K562 (cell line): ENCODE measurements at regions not wholly inside any gene's neighbourhood (a gene's known extent, or its start where the extent isn't known, plus 50 kb on each side); places are given as distances from the start of the nearest gene placed in this dataset.
A peak's percentile ranks its signal among the peaks of the same experiment; 100 is the strongest.

Experiments
- ATAC-seq: fragments of 200-7000 bp; cut with Tn5 transposase; 3 replicates; pipeline ENCODE4 v1.9.1; 2020; ENCODE audit warnings: moderate library complexity
- BruUV-seq: library from RNA; stranded (reverse); fragments of 400-500 nt; replicated peaks from 2 replicates; lab custom pipeline; 2021; lab: Mats Ljungman, UMichigan
- CTCF ChIA-PET: fragments of 300-600 bp; formaldehyde crosslinking; extraction: SDS; loops from one replicate; lab custom pipeline; 2021; ENCODE audit warnings: low intra/inter-chr PET ratio; lab: Yijun Ruan, JAX
- POLR2A ChIA-PET: fragments of 300-600, 350-650 bp; sonication (Branson Sonifier 250); formaldehyde crosslinking; extraction: SDS; loops from one replicate; lab custom pipeline; 2021; ENCODE audit warnings: antibody characterized with exemption, inconsistent platforms; lab: Yijun Ruan, JAX
- DNase-seq, 4 experiments: peaks; one replicate each; pipeline versions ENCODE4 v3.0.0 to v3.0.0-alpha.2; 2011 to 2018; ENCODE audit warnings: low spot score in 3 of 4, mixed read lengths in 3 of 4; ENCODE audit errors: extremely low read depth in 1 of 4
- FAIRE-seq: peaks from 2 replicates; lab custom pipeline; 2011; peaks lifted over from hg19 to GRCh38; lab: Jason Lieb, UNC
- H2AFZ ChIP-seq: 2 replicates; pipeline ENCODE4 v1.6.0; 2011; ENCODE audit warnings: low read depth, low read length, control low read depth, inconsistent platforms
- H3K27ac ChIP-seq: fragments of 200-600 bp; 3 replicates; pipeline ENCODE4 v1.8.0; 2011; ENCODE audit warnings: low read depth, mild to moderate bottlenecking, control low read depth, inconsistent platforms, low read length, moderate library complexity, mixed read lengths; ENCODE audit errors: extremely low read depth
- H3K27me3 ChIP-seq, 2 experiments: fragments of 300-600 bp in 1 of 2; 2 replicates in 1 of 2; 3 replicates in 1 of 2; pipeline versions ENCODE4 v1.6.0 to v1.8.0; 2011; ENCODE audit warnings: inconsistent platforms in 2 of 2, low read length in 2 of 2, mild to moderate bottlenecking in 1 of 2, mixed read lengths in 1 of 2, moderate library complexity in 1 of 2; ENCODE audit not compliant: control insufficient read depth in 2 of 2, insufficient read depth in 2 of 2
- H3K36me3 ChIP-seq: fragments of 300-600 bp; 3 replicates; pipeline ENCODE4 v1.8.0; 2011; ENCODE audit warnings: mild to moderate bottlenecking, low read length, inconsistent platforms; ENCODE audit not compliant: control insufficient read depth, insufficient read depth
- H3K4me1 ChIP-seq, 2 experiments: fragments of 200-600 bp in 1 of 2; replicated peaks in 1 of 2; 2 replicates in 1 of 2; 3 replicates in 1 of 2; pipeline versions ENCODE4 v1.5.1 to v1.8.0; 2011; ENCODE audit warnings: inconsistent platforms in 2 of 2, low read length in 2 of 2, mild to moderate bottlenecking in 1 of 2, mixed read lengths in 1 of 2, moderate library complexity in 1 of 2; ENCODE audit not compliant: control insufficient read depth in 2 of 2, insufficient read depth in 2 of 2
- H3K4me2 ChIP-seq: 2 replicates; pipeline ENCODE4 v1.6.1; 2011; ENCODE audit warnings: low read length, control low read depth, inconsistent platforms, mixed read lengths; ENCODE audit not compliant: insufficient read depth
- H3K4me3 ChIP-seq: fragments of 200-600 bp; sonication (generic), shearing (Covaris generic); 2 replicates; pipeline ENCODE4 v1.5.1; 2016; ENCODE audit warnings: control low read depth, inconsistent platforms
- H3K79me2 ChIP-seq: fragments of 200-600 bp; 3 replicates; pipeline ENCODE4 v1.8.0; 2011; ENCODE audit warnings: low read length, inconsistent platforms; ENCODE audit not compliant: control insufficient read depth, insufficient read depth
- H3K9ac ChIP-seq, 2 experiments: 2 replicates each; pipeline versions ENCODE4 v1.6.0 to v1.6.1; 2011; ENCODE audit warnings: low read depth in 2 of 2, low read length in 2 of 2, control low read depth in 1 of 2, inconsistent platforms in 1 of 2, mild to moderate bottlenecking in 1 of 2, mixed read lengths in 1 of 2; ENCODE audit not compliant: insufficient read depth in 1 of 2
- H3K9me1 ChIP-seq: one replicate; pipeline ENCODE4 v1.6.0; 2011; ENCODE audit warnings: inconsistent platforms, mild to moderate bottlenecking, low read length, moderate library complexity; ENCODE audit not compliant: control insufficient read depth, insufficient read depth
- H3K9me3 ChIP-seq: replicated peaks from 2 replicates; pipeline ENCODE4 v1.5.1; 2011; ENCODE audit warnings: low read depth, low read length, inconsistent platforms; ENCODE audit not compliant: control insufficient read depth, insufficient read depth
- H4K20me1 ChIP-seq: replicated peaks from 2 replicates; pipeline ENCODE4 v1.6.1; 2011; ENCODE audit warnings: low read length, inconsistent platforms, mixed read lengths; ENCODE audit not compliant: control insufficient read depth, insufficient read depth
- CTCF ChIP-seq, 3 experiments: IDR thresholded peaks in 2 of 3; conservative IDR thresholded peaks in 1 of 3; 2 replicates each; pipeline ENCODE4 v1.5.1; 2011 to 2012; ENCODE audit warnings: low read length in 3 of 3, mild to moderate bottlenecking in 3 of 3, control low read depth in 2 of 3, improper control_type of control experiment in 1 of 3, inconsistent platforms in 1 of 3, low read depth in 1 of 3, mixed read lengths in 1 of 3, moderate library complexity in 1 of 3; ENCODE audit not compliant: insufficient read depth in 2 of 3
- GTF3C2 ChIP-seq: IDR thresholded peaks from 3 replicates; pipeline ENCODE4 v1.6.1; 2011; ENCODE audit warnings: borderline replicate concordance, mild to moderate bottlenecking, moderate library complexity; ENCODE audit not compliant: insufficient read length; ENCODE audit errors: extremely low read depth
- RAD21 ChIP-seq, 2 experiments: fragments of 250-450 bp in 1 of 2; fragments of 450-650 bp in 1 of 2; sonication (Bioruptor Pico) in 1 of 2; formaldehyde crosslinking in 1 of 2; IDR thresholded peaks in 1 of 2; conservative IDR thresholded peaks in 1 of 2; 2 replicates each; pipeline versions ENCODE4 v1.4.0 to v1.8.0; 2020 to 2022; ENCODE audit warnings: mild to moderate bottlenecking in 2 of 2, moderate library complexity in 1 of 2
- WGBS: fragments of 100-300 bp; shearing (Covaris generic); methylation state at CpG from one replicate; pipeline ENCODE4 v1.1.6; 2016; ENCODE audit warnings: low coverage, mixed read lengths; ENCODE audit not compliant: insufficient coverage; ENCODE audit errors: missing lambda C conversion rate; 5-methylcytosine and 5-hydroxymethylcytosine counted together
- in situ Hi-C: fragments of 300-500 bp; cut with MboI; formaldehyde crosslinking; loops from 4 replicates; pipeline ENCODE4 v1.15.0; 2018; ENCODE audit warnings: inconsistent platforms, mixed read lengths
- intact Hi-C: fragments of 100-400 bp; cut with micrococcal nuclease; formaldehyde crosslinking; loops from 2 replicates; pipeline ENCODE4 v1.14.2; 2022

- no peak overlapping the region for H3K9ac ChIP-seq
- in situ Hi-C loops, result no loop called here
- H3K4me3 ChIP-seq, result no peak overlapping the region
- no peaks in the 10 kb centered on the region for H3K9me1 ChIP-seq
- H3K27ac ChIP-seq, result no peak overlapping the region
- ChIA-PET POLR2A (no interaction called here), CTCF (no interaction called here)
- DNase-seq (peak in 1 of 4 experiments; percentile 9), ATAC-seq (no peak), FAIRE-seq (no peak)
- H3K36me3 ChIP-seq, result no peaks in the 10 kb centered on the region
- WGBS, result 4% methylated on average over 2 of the region's 2 CpGs
- no peaks in the 10 kb centered on the region for H3K79me2 ChIP-seq
- no peaks in the 10 kb centered on the region for H3K4me1 ChIP-seq
- TF ChIP-seq GTF3C2 (no peak), CTCF (IDR thresholded peaks at IDR 0.05 in 2 of 3, conservative IDR thresholded peaks at IDR 0.05 in 1 of 3; ENCODE audit: insufficient read depth in 2 of 3, low read depth in 1 of 3, low read length in 3 of 3) (peak in 1 of 3 experiments; percentile 22; a peak in 1 of 6 replicates), RAD21 (CRISPR knock-in tag; conservative IDR thresholded peaks at IDR 0.05 in 1 of 2, IDR thresholded peaks at IDR 0.05 in 1 of 2) (peak; percentile 14 to 32; a peak in 2 of 4 replicates)
- BruUV-seq, result no TSS peak
- no peaks in the 10 kb centered on the region for H4K20me1 ChIP-seq
- no peaks in the 10 kb centered on the region for H3K27me3 ChIP-seq
- H3K4me2 ChIP-seq, result no peak overlapping the region
- intact Hi-C loops, result loop anchor here (5.0 kb wide), 1 partner anchor 354 kb away; no protein-coding TSS in a partner anchor
- H2AFZ ChIP-seq, result no peak overlapping the region
- no peaks in the 10 kb centered on the region; the same call in 1 of the 2 replicates for H3K9me3 ChIP-seq
These were observed 315.5 kb downstream of the RPRM start for GRCh38 chr2:153163055-153163454.
